ENCODE measurements at regions not wholly inside any gene's neighbourhood (a gene's known extent, or its start where the extent isn't known, plus 50 kb on each side); places are given as distances from the start of the nearest gene placed in this dataset.

- no peaks in the 10 kb centered on the region for H3K27me3 ChIP-seq (ENCODE audit: control insufficient read depth, insufficient read depth, low read length)
- H3K27ac ChIP-seq (ENCODE audit: low read length), result no peak overlapping the region
- H3K9me3 ChIP-seq (ENCODE audit: control insufficient read depth, low read depth, low read length), result no peaks in the 10 kb centered on the region
- DNase-seq, result no peak
- no peak overlapping the region for H3K4me3 ChIP-seq (ENCODE audit: low read length)
- no peaks in the 10 kb centered on the region for H3K4me1 ChIP-seq (ENCODE audit: control insufficient read depth, insufficient read depth, low read length)
- no CpG with 5 or more reads among the region's 4 CpGs for WGBS (ENCODE audit: insufficient coverage, low lambda C conversion rate)
- H3K36me3 ChIP-seq (ENCODE audit: control insufficient read depth, insufficient read depth, low read length), result no peaks in the 10 kb centered on the region
Observed at GRCh38 chr2:107018366-107018765, 132.4 kb upstream of the ST6GAL2 start.

GRCh38 chr2:107020392-107020791, 134.4 kb upstream of the ST6GAL2 start:
- 80% methylated on average over 1 of the region's 6 CpGs for WGBS (ENCODE audit: insufficient coverage, low lambda C conversion rate)
- DNase-seq, result no peak

GRCh38 chr2:107024269-107024668, 138.3 kb upstream of the ST6GAL2 start:
- H3K27me3 ChIP-seq (ENCODE audit: control insufficient read depth, insufficient read depth, low read length), result no peaks in the 10 kb centered on the region
- DNase-seq, result no peak
- H3K4me3 ChIP-seq (ENCODE audit: low read length), result no peak overlapping the region
- no peak overlapping the region for H3K27ac ChIP-seq (ENCODE audit: low read length)
- no CpG with 5 or more reads among the region's 2 CpGs for WGBS (ENCODE audit: insufficient coverage, low lambda C conversion rate)
- no peaks in the 10 kb centered on the region for H3K4me1 ChIP-seq (ENCODE audit: control insufficient read depth, insufficient read depth, low read length)
- H3K9me3 ChIP-seq (ENCODE audit: control insufficient read depth, low read depth, low read length), result no peaks in the 10 kb centered on the region
- no peaks in the 10 kb centered on the region for H3K36me3 ChIP-seq (ENCODE audit: control insufficient read depth, insufficient read depth, low read length)

More at GRCh38 chr2:107020392-107020791, 134.4 kb upstream of the ST6GAL2 start:
- H3K36me3 ChIP-seq (ENCODE audit: control insufficient read depth, insufficient read depth, low read length), result no peaks in the 10 kb centered on the region
- no peaks in the 10 kb centered on the region for H3K4me1 ChIP-seq (ENCODE audit: control insufficient read depth, insufficient read depth, low read length)
- H3K27ac ChIP-seq (ENCODE audit: low read length), result no peak overlapping the region
- no peak overlapping the region for H3K4me3 ChIP-seq (ENCODE audit: low read length)
- no peaks in the 10 kb centered on the region for H3K9me3 ChIP-seq (ENCODE audit: control insufficient read depth, low read depth, low read length)
- no peaks in the 10 kb centered on the region for H3K27me3 ChIP-seq (ENCODE audit: control insufficient read depth, insufficient read depth, low read length)

GRCh38 chr2:107025291-107025857, 139.4 kb upstream of the ST6GAL2 start:
- H3K36me3 ChIP-seq (ENCODE audit: control insufficient read depth, insufficient read depth, low read length), result no peaks in the 10 kb centered on the region
- no peaks in the 10 kb centered on the region for H3K27me3 ChIP-seq (ENCODE audit: control insufficient read depth, insufficient read depth, low read length)
- H3K27ac ChIP-seq (ENCODE audit: low read length), result no peak overlapping the region
- no peak overlapping the region for H3K4me3 ChIP-seq (ENCODE audit: low read length)
- no peaks in the 10 kb centered on the region for H3K4me1 ChIP-seq (ENCODE audit: control insufficient read depth, insufficient read depth, low read length)
- H3K9me3 ChIP-seq (ENCODE audit: control insufficient read depth, low read depth, low read length), result no peaks in the 10 kb centered on the region
- no peak for DNase-seq
- whole genome bisulfite sequencing (ENCODE audit: insufficient coverage, low lambda C conversion rate), result no CpG with 5 or more reads among the region's 6 CpGs

- DNase-seq, result no peak
Observed at GRCh38 chr2:107025869-107026380, 140.0 kb upstream of the ST6GAL2 start.

GRCh38 chr2:107027205-107027604, 141.2 kb upstream of the ST6GAL2 start:
- no peak overlapping the region for H3K27ac ChIP-seq (ENCODE audit: low read length)
- no CpG with 5 or more reads among the region's 1 CpG for WGBS (ENCODE audit: insufficient coverage, low lambda C conversion rate)
- H3K27me3 ChIP-seq (ENCODE audit: control insufficient read depth, insufficient read depth, low read length), result no peaks in the 10 kb centered on the region
- H3K4me3 ChIP-seq (ENCODE audit: low read length), result no peak overlapping the region
- no peak for DNase-seq
- no peaks in the 10 kb centered on the region for H3K4me1 ChIP-seq (ENCODE audit: control insufficient read depth, insufficient read depth, low read length)
- no peaks in the 10 kb centered on the region for H3K36me3 ChIP-seq (ENCODE audit: control insufficient read depth, insufficient read depth, low read length)
- no peaks in the 10 kb centered on the region for H3K9me3 ChIP-seq (ENCODE audit: control insufficient read depth, low read depth, low read length)

More at GRCh38 chr2:107025869-107026380, 140.0 kb upstream of the ST6GAL2 start:
- no peaks in the 10 kb centered on the region for H3K9me3 ChIP-seq (ENCODE audit: control insufficient read depth, low read depth, low read length)
- no peak overlapping the region for H3K4me3 ChIP-seq (ENCODE audit: low read length)
- WGBS (ENCODE audit: insufficient coverage, low lambda C conversion rate), result no CpG with 5 or more reads among the region's 8 CpGs
- H3K27me3 ChIP-seq (ENCODE audit: control insufficient read depth, insufficient read depth, low read length), result no peaks in the 10 kb centered on the region
- H3K27ac ChIP-seq (ENCODE audit: low read length), result no peak overlapping the region
- H3K4me1 ChIP-seq (ENCODE audit: control insufficient read depth, insufficient read depth, low read length), result no peaks in the 10 kb centered on the region
- H3K36me3 ChIP-seq (ENCODE audit: control insufficient read depth, insufficient read depth, low read length), result no peaks in the 10 kb centered on the region

GRCh38 chr2:107027810-107028209, 141.8 kb upstream of the ST6GAL2 start:
- Histone ChIP-seq H3K27ac (ENCODE audit: low read length) (no peak overlapping the region), H3K36me3 (ENCODE audit: control insufficient read depth, insufficient read depth, low read length) (no peaks in the 10 kb centered on the region), H3K4me3 (ENCODE audit: low read length) (no peak overlapping the region), H3K4me1 (ENCODE audit: control insufficient read depth, insufficient read depth, low read length) (no peaks in the 10 kb centered on the region), H3K27me3 (ENCODE audit: control insufficient read depth, insufficient read depth, low read length) (no peaks in the 10 kb centered on the region), H3K9me3 (ENCODE audit: control insufficient read depth, low read depth, low read length) (no peaks in the 10 kb centered on the region)
- no peak for DNase-seq

DNA sequence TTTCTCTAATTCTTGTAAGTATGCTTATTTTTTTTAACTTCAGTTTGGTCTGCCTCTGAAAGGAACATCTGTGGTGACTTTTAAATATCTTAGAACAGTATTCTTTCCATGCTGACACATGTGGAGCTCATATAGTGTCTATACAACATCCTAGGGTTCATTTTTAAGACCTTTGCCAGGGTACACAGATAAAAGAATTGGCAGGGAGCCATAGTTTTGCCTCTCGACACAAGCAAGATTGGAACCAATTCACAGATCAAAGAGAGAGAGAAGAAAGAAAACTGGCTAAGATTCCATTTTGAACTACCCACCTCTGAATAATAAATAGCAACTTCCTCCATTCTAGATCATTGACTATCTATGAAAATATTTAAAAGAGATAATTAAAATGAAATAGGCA, 142.7 kb upstream of the ST6GAL2 start:
- Histone ChIP-seq H3K27ac (ENCODE audit: low read length) (no peak overlapping the region), H3K9me3 (ENCODE audit: control insufficient read depth, low read depth, low read length) (no peaks in the 10 kb centered on the region), H3K4me3 (ENCODE audit: low read length) (no peak overlapping the region), H3K36me3 (ENCODE audit: control insufficient read depth, insufficient read depth, low read length) (no peaks in the 10 kb centered on the region), H3K4me1 (ENCODE audit: control insufficient read depth, insufficient read depth, low read length) (no peaks in the 10 kb centered on the region), H3K27me3 (ENCODE audit: control insufficient read depth, insufficient read depth, low read length) (no peaks in the 10 kb centered on the region)
- no CpG with 5 or more reads among the region's 1 CpG for WGBS (ENCODE audit: insufficient coverage, low lambda C conversion rate)
- peak; percentile 5 to 69 for DNase-seq

GRCh38 chr2:107036293-107036692, 150.3 kb upstream of the ST6GAL2 start:
- no peak for DNase-seq
- no peaks in the 10 kb centered on the region for H3K36me3 ChIP-seq (ENCODE audit: control insufficient read depth, insufficient read depth, low read length)
- H3K4me1 ChIP-seq (ENCODE audit: control insufficient read depth, insufficient read depth, low read length), result no peaks in the 10 kb centered on the region
- H3K9me3 ChIP-seq (ENCODE audit: control insufficient read depth, low read depth, low read length), result no peaks in the 10 kb centered on the region
- no peaks in the 10 kb centered on the region for H3K27me3 ChIP-seq (ENCODE audit: control insufficient read depth, insufficient read depth, low read length)
- no peak overlapping the region for H3K27ac ChIP-seq (ENCODE audit: low read length)
- WGBS (ENCODE audit: insufficient coverage, low lambda C conversion rate), result no CpG with 5 or more reads among the region's 5 CpGs
- H3K4me3 ChIP-seq (ENCODE audit: low read length), result no peak overlapping the region

DNA sequence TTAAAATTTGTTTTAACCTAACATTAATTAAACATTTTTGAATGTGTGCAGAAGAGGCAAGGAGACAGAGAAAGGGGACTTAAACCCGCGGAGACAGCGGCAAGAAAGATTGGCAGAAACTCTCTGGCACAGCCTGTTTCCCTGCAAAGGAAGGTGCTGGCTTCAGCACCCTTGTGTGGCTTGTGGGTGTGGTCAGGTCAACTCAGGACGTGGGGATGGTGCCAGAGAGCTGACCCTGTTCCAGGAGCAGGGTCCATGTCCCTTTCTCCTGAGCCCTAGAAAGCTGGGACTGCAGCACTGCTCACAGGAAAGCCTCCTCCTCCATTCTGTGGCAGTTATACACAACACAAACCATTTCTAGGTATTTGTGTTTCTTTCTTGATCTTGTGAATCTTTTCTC, 176.2 kb upstream of the ST6GAL2 start:
- no peaks in the 10 kb centered on the region for H3K27me3 ChIP-seq (ENCODE audit: control insufficient read depth, insufficient read depth, low read length)
- no CpG with 5 or more reads among the region's 4 CpGs for WGBS (ENCODE audit: insufficient coverage, low lambda C conversion rate)
- no peak for DNase-seq

GRCh38 chr2:107062599-107063220, 176.7 kb upstream of the ST6GAL2 start:
- no peak for DNase-seq
- Histone ChIP-seq H3K27ac (ENCODE audit: low read length) (no peak overlapping the region), H3K36me3 (ENCODE audit: control insufficient read depth, insufficient read depth, low read length) (no peaks in the 10 kb centered on the region), H3K4me3 (ENCODE audit: low read length) (no peak overlapping the region), H3K9me3 (ENCODE audit: control insufficient read depth, low read depth, low read length) (no peaks in the 10 kb centered on the region), H3K27me3 (ENCODE audit: control insufficient read depth, insufficient read depth, low read length) (no peaks in the 10 kb centered on the region), H3K4me1 (ENCODE audit: control insufficient read depth, insufficient read depth, low read length) (no peaks in the 10 kb centered on the region)
- 54% methylated on average over 1 of the region's 5 CpGs for WGBS (ENCODE audit: insufficient coverage, low lambda C conversion rate)

More for the DNA sequence above, 176.2 kb upstream of the ST6GAL2 start:
- H3K36me3 ChIP-seq (ENCODE audit: control insufficient read depth, insufficient read depth, low read length), result no peaks in the 10 kb centered on the region
- no peak overlapping the region for H3K4me3 ChIP-seq (ENCODE audit: low read length)
- no peaks in the 10 kb centered on the region for H3K4me1 ChIP-seq (ENCODE audit: control insufficient read depth, insufficient read depth, low read length)
- H3K9me3 ChIP-seq (ENCODE audit: control insufficient read depth, low read depth, low read length), result no peaks in the 10 kb centered on the region
- no peak overlapping the region for H3K27ac ChIP-seq (ENCODE audit: low read length)

All from large intestine (tissue), 3 donors.